ENCODE measurements at regions not wholly inside any gene's neighbourhood (a gene's known extent, or its start where the extent isn't known, plus 50 kb on each side); places are given as distances from the start of the nearest gene placed in this dataset.

GRCh38 chr11:96647621-96648020, 257.8 kb downstream of the JRKL start:
- no peak for TF ChIP-seq CTCF (conservative IDR thresholded peaks at IDR 0.05; ENCODE audit: low read depth in 2 of 2)
- TF ChIP-seq STAT1 (IDR thresholded peaks at IDR 0.05; ENCODE audit: unreplicated experiment) = no peak
- no peak for TF ChIP-seq EZH2 (IDR thresholded peaks at IDR 0.05; ENCODE audit: low read depth, unreplicated experiment)
- no peak for TF ChIP-seq REST (IDR thresholded peaks at IDR 0.05; ENCODE audit: unreplicated experiment)
- no peak for TF ChIP-seq NANOG (IDR thresholded peaks at IDR 0.05; ENCODE audit: borderline replicate concordance)
- no peak for TF ChIP-seq POLR2AphosphoS5 (IDR thresholded peaks at IDR 0.05; ENCODE audit: low read depth)
- TF ChIP-seq ETS1 (IDR thresholded peaks at IDR 0.05) = no peak
- TF ChIP-seq, protein P1, sequence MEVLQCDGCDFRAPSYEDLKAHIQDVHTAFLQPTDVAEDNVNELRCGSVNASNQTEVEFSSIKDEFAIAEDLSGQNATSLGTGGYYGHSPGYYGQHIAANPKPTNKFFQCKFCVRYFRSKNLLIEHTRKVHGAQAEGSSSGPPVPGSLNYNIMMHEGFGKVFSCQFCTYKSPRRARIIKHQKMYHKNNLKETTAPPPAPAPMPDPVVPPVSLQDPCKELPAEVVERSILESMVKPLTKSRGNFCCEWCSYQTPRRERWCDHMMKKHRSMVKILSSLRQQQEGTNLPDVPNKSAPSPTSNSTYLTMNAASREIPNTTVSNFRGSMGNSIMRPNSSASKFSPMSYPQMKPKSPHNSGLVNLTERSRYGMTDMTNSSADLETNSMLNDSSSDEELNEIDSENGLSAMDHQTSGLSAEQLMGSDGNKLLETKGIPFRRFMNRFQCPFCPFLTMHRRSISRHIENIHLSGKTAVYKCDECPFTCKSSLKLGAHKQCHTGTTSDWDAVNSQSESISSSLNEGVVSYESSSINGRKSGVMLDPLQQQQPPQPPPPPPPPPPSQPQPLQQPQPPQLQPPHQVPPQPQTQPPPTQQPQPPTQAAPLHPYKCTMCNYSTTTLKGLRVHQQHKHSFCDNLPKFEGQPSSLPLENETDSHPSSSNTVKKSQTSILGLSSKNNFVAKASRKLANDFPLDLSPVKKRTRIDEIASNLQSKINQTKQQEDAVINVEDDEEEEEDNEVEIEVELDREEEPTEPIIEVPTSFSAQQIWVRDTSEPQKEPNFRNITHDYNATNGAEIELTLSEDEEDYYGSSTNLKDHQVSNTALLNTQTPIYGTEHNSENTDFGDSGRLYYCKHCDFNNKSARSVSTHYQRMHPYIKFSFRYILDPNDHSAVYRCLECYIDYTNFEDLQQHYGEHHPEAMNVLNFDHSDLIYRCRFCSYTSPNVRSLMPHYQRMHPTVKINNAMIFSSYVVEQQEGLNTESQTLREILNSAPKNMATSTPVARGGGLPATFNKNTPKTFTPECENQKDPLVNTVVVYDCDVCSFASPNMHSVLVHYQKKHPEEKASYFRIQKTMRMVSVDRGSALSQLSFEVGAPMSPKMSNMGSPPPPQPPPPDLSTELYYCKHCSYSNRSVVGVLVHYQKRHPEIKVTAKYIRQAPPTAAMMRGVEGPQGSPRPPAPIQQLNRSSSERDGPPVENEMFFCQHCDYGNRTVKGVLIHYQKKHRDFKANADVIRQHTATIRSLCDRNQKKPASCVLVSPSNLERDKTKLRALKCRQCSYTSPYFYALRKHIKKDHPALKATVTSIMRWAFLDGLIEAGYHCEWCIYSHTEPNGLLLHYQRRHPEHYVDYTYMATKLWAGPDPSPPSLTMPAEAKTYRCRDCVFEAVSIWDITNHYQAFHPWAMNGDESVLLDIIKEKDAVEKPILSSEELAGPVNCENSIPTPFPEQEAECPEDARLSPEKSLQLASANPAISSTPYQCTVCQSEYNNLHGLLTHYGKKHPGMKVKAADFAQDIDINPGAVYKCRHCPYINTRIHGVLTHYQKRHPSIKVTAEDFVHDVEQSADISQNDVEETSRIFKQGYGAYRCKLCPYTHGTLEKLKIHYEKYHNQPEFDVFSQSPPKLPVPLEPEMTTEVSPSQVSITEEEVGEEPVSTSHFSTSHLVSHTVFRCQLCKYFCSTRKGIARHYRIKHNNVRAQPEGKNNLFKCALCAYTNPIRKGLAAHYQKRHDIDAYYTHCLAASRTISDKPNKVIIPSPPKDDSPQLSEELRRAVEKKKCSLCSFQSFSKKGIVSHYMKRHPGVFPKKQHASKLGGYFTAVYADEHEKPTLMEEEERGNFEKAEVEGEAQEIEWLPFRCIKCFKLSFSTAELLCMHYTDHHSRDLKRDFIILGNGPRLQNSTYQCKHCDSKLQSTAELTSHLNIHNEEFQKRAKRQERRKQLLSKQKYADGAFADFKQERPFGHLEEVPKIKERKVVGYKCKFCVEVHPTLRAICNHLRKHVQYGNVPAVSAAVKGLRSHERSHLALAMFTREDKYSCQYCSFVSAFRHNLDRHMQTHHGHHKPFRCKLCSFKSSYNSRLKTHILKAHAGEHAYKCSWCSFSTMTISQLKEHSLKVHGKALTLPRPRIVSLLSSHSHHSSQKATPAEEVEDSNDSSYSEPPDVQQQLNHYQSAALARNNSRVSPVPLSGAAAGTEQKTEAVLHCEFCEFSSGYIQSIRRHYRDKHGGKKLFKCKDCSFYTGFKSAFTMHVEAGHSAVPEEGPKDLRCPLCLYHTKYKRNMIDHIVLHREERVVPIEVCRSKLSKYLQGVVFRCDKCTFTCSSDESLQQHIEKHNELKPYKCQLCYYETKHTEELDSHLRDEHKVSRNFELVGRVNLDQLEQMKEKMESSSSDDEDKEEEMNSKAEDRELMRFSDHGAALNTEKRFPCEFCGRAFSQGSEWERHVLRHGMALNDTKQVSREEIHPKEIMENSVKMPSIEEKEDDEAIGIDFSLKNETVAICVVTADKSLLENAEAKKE (CRISPR knock-in tag; IDR thresholded peaks at IDR 0.05) = no peak

All from GM23338 (cell line).